Activated CD4-positive, CD25-positive, alpha-beta regulatory T cell (primary cell): ENCODE measurements at regions not wholly inside any gene's neighbourhood (a gene's known extent, or its start where the extent isn't known, plus 50 kb on each side); places are given as distances from the start of the nearest gene placed in this dataset.
"Not testable (repeated sequence)": the region's sequence is repeated elsewhere in the genome, so short reads cannot be mapped to it uniquely, and the experiment has no call there.

Source experiments
- DNase-seq, 4 experiments: peaks; one replicate each; lab custom pipeline; 2025; lab: John Stamatoyannopoulos, UW

DNA sequence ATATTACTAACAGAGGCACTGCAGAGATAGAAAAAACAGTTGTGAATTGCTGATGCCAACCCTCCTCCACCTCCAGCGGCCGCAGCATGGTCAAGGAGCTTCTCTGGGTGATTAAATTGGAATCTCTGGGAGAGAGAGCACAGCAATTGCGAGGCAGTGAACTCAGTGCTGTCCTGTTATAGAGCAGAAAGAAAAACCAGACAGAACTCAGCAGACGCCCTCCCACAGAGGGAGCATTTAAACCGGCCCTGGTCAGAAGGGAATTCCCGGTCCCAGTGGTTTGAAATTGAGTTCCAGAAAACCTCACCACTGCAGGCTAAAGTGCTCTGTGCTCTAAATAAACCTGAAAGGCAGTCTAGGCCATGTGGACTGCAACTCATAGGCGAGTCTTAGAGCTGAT, 175.4 kb downstream of the SQOR start:
- no peak for DNase-seq

DNA sequence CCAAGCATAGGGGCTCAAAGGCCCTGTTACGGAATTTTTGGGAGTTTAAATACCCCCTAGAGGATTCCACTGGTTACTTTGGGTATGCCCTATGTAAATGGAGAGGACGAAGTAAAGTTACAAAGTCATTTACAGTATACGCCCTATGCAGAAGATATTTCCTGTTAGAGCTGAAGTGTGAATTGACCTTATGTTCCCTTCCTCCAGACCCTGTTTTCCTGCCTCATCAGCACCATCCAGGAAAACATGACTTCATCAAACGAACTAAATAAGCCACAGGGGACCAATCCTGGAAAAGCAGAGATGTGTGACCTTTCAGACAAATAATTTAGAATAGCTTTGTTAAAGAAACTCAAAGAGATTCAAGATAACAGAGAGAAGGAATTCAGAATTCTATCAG, 177.4 kb downstream of the SQOR start:
- no peak for DNase-seq

DNA sequence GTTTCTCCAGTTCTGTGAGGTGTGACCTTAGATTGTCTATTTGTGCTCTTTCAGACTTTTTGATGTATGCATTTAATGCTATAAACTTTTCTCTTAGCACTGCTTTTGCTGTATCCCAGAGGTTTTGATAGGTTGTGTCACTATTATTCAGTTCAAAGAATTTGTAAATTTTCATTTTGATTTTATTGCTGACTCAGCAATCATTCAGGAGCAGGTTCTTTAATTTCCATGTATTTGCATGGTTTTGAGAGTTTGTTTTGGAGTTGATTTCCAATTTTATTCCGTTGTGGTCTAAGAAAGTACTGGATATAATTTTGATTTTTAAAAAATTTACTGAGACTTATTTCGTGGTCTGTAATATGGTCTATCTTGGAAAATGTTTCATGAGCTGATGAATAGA, 182.7 kb downstream of the SQOR start:
- DNase-seq: not testable (repeated sequence)

DNA sequence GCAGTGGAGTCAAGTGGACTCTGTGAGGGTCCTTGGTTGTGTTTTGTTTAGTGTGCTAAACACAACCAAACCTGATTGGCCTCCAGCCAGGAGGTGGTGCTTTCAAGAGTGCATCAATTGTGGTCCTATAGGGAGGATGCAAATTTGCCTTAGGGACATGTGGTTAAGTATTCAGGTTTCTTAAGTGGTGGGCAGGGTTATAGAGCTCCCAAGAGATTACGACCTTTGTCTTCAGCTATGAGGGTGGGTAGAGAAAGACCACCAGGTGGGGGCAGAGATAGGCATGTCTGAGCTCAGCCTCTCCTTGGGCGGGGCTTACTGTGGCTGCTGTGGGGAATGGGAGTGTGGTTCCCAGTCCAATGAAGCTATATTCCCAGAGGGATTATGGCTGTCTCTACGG, 186.6 kb downstream of the SQOR start:
- DNase-seq: no peak

DNA sequence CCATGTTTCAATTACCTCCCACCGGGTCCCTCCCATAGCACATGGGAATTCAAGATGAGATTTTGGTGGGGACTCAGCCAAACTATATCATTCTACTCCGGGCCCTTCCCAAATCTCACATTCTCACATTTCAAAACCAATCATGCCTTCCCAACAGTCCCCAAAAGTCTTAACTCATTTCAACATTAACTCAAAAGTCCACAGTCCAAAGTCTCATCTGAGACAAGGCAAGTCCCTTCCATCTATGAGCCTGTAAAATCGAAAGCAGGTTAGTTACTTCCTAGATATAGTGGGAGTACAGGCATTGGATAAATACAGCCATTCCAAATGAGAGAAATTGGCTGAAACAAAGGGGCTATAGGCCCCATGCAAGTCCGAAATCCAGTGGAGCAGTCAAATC, 188.1 kb downstream of the SQOR start:
- not testable (repeated sequence) for DNase-seq

DNA sequence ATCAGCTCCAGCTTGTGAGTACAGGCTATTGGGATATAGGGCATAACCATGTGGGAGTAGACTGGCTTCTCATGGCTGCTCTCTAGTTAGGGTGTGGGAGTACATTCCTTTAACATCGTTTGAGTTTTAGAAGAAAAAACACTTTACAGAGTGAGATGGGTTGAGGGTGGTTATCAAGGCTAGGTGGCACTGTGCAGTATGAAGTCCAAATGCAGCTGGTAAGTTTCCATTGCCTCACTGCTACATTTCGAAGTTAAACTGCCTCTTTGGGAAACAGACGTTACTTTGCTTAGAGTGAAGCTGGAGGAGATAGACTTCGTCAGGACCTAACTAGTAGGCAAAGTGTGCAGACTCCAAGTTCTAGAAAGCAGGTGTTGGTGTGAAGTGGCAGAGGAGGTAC, 192.4 kb downstream of the SQOR start:
- no peak for DNase-seq

DNA sequence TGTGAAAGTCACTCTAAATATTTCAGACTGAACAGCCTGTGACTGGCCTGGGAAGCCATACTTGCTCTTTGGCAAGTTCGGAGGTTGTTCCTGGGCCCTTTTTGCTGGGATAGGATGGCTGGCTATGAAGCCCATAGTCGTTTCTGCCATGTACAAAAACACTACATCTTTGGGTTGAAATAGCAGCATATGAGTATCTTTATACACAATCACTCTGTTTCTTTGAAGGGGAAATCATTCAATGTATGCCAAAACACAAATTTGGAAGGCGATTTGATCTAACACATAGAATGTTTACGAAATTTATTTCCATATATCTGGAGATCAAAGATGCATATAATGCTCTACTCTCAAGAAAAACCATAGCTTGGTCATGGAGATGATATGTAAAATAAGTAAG, 192.9 kb downstream of the SQOR start:
- DNase-seq: no peak

DNA sequence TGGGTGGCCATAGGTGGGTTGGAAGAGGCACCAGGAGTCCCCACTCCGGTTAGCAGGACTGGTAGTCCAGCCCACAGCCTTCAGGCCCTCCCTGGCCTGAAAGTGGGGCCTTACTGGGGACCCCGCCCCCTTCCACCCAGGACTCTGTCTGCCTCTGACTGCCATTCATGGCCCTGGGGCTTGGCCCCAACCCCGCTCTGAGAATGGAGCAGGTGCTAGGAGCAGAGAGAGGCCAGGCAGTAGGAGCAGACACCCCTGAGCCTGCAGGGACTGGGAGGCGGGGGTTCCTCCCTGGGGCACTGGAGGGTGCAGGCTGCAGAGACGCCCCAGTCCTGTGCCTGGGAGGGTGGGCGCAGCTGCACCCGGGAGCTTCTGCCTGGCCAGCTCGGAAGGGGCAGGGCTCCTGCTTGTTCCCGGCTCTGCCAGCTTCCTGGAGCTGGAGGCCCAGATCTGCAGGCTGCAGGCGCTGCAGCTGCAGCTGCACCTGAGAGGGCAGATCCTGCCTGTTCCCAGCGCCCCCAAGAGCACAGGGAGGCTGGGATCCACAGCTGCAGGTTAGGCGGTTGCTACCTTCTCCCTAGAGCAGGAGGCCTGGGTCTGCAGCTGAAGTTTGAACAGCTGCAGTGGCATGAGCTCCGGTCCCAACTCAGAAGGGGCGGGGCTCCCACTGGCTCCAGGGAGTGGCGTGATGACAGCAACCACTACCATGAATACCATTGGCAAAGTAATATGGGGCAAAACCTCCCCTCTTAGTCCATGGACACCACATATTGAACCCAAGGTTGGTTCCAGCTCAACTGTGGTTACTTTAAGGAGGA, 194.7 kb downstream of the SQOR start:
- no peak for DNase-seq

DNA sequence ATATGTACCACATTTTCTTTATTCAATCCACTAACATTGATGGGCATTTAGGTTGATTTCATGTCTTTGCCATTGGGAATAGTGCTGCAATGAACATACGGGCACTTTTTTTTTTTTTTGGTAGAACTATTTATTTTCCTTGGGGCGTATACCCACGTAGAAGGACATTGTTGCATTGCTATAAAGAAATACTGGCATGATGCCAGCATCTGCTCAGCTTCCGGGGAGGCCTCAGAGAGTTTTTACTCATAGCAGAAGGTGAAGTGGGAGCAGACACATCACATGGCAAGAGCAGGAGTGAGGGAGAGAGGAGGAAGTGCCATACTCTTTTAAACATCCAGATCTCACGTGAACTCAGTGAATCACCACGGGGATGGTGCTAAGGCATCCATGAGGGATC, 197.0 kb downstream of the SQOR start:
- no peak for DNase-seq

DNA sequence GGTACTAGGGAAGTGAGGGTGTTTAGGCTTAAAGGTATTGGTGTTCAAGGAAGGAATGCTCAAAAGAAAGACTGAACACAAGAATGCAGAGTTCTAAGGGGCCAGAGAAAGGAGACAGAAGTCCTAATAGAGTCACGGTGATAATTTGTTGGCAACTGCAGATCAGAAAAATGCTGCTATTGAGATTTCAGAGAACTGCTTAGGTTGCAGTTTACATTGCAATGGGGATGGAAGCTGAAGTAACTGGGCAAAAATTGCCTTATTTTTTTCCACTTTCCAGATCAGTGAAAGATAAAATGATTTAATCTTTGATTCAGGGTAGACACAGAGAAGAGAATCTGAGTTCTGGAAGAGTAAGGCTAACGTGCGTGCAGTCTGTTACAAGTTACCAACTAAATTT, 199.8 kb downstream of the SQOR start:
- DNase-seq: no peak

DNA sequence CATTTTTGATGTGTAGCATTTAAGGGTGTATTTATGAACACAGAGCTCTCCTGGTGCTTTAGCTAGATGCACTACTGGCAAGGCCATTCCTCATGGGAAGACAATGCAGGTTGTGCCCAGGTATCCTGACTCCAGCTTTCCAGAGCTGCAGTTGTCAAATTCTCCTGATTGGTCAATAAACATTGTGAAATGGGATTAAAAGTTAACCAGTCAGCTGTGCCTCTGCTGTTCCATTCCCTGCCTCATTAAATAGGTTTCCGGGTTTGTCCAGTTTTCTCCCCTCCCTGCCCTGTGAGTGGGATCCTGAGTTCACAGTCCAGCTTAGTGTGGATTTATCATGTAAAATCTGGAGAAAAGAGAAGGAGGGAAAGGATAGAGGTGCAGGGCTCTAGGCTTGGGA, 207.3 kb downstream of the SQOR start:
- DNase-seq: no peak

DNA sequence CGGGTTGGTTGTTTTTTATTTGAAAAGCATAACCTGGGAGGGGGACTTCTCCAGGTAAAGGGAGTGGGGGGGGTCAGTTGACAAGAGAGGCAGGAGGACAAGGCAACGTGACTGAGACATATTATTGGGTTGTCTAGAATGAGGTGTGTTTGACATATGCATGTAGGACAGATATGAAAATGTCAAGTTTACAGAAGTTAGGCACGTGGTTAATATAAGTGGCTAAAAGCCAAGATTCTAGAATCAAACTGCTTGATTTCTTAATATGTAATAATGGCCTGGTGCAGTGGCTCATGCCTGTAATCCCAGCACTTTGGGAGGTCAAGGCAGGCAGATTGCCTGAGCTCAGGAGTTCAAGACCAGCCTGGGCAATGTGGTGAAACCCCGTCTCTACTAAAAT, 212.8 kb downstream of the SQOR start:
- no peak for DNase-seq

DNA sequence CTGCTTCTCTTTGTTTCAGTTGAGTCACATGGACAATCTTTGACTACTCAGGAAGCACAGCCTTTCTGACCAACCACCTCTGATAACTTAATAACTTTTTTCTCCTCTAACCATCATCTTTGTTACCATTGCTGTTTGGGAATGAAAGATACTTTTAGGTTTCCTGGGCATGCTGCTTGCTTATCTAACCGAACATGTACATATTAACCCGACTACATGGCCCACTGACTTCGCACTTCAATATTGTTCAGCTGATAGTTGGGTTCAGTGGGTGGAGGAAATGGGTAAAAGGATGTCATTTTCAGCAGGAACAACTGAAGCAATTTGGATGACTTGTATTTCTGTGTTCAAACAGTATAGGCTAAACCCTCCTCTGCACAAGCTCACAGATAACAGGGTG, 214.3 kb downstream of the SQOR start:
- DNase-seq: no peak

DNA sequence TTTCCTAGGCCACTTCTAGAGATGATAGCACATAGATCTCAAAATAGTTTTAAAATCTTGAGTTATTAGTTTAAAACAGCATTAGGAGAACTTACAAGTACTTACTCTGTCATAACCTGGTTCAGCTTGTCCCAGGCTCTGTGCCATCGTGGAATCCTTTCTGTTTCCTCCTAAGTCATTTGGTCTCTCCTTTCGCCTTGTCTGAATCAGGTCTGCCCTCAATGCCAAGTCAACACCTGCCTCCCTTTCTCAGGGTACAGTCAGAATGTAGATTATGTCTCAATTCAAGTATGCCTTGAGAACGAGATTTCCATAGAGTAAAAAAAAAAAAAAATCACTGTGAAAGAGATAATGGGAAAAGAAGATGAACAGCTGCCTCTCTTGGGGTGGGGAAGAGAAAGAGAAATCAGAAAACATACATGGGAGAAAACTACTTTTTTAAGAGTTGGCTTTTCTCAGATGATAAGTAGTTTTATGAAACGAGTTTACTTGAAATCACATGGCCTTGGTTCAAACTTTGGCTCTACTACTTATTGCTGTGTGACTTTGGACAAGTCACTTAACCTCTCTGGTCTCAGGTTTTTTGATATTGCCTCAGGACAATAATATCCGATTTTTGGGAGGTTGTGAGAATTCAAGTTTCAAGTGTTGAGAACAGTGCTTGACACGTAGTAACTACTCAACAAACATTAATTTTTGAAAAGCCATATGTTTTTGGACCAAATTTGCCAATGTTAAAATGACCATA, 219.8 kb downstream of the SQOR start:
- DNase-seq: no peak

DNA sequence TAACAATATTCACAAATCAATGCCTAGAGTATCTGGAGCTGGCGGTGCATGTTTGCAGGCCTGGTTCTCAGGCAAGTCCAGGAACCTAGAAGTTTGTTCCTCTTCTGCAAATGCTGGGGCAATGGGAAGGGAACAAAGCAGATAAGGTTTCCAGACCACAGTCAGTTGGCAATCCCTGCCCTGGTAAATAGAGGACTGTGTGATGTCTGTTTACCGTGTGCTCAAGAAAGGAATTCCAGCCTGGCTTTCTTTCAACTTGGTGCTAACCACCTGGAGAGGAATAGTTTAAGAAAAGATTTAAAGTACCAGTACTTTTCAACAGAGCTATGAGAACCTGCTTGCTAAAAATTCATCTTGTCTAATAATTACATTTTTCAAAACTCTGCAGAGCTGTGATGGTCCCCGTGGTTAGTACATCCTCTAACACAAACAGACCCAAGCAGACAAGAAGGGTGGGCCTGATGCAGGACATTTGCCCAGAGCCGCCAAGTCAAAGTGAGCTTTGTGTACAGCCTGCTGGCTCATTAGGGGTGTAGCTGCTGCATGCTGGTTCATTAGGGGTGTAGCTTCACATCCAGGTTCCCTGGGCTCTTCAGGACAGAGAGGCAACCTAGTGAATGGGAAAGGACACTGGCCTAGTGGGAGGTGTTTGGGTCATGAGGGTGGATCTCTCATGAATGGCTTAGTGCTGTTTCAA, 220.5 kb downstream of the SQOR start:
- DNase-seq: no peak

DNA sequence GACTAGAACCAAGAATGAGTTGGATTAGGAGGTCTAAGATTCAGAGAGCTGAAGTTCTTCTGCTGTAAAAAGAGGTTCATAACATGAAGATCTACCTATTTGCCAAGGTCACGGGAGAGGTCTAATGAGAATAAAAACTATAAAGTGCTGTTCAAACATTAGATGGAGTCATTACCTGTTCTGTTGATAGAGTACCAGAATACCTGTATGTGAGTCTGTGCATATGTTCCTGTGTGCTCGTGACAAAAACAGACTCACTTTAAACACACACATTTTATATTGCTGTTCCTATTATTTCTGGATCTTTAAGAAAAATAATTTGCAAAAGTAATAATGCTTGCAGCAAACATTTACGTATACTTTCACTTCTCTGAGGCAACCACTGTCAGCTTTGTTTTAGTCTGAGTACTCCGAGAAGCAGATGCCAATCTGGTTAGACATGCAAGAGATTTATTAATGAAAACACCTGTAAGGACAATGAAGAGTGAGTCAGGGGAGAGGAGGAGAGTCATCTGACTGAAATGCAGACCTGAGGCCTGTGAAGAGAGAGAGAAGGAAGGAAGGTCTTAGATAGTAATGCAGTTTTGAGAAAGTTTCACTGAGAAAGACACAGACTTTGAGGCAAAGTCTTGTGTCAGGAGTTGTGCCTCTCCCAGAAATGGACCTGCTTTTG, 221.2 kb downstream of the SQOR start:
- no peak for DNase-seq

DNA sequence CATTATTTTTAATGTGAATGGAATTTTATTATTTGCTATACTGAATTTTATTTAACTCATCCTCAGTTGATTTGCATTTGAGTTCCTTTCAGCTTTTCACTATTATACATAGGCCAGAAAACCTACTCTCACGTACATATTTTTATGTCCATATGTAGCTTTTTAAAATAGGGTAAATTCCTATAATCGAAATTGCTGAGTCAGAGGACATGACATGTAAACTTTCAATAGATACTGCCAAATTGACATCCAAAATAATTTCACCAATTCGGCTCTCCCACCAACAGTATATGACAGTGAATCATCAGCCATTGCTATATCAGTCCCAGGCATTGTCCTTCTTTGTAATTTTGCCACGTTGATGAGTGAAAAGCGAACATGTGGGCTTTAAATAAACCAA, 222.5 kb downstream of the SQOR start:
- DNase-seq: no peak

DNA sequence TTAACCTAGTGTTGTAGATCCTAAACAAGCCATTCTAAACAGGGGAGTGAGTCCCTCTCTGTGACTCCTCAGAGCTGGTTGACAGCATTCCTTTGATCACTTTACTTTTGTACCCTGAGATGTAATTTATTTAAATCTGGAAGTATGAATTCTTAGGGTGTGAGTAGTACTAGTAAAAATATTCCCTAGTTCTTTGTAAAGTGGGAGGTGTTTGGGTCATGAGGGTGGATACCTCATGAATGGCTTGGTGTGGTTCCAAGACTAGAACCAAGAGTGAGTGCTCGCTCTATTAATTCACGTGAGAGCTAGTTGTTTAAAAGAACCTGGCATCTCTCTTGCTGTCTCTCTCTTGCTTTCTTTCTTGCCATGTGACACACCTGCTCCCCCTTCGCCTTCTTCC, 223.7 kb downstream of the SQOR start:
- DNase-seq: no peak

DNA sequence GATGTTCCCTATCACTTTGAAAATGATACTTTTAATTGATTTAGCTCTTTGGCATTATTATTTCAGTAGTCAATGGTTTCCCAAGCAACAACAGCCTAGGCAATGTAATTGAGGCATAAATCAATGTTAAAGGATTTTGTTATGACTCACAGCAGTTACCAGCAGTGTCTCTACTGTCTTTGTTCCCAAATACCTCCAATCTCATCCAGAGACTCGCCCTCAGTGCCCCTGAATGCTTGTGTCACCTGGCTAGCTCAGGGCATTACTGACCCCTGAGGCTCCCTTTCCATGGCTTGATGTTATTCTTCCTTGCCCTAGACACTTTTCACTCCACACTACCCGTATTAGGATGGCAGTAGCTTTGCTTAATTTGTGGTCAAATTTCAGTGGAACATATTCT, 227.2 kb downstream of the SQOR start:
- no peak for DNase-seq

DNA sequence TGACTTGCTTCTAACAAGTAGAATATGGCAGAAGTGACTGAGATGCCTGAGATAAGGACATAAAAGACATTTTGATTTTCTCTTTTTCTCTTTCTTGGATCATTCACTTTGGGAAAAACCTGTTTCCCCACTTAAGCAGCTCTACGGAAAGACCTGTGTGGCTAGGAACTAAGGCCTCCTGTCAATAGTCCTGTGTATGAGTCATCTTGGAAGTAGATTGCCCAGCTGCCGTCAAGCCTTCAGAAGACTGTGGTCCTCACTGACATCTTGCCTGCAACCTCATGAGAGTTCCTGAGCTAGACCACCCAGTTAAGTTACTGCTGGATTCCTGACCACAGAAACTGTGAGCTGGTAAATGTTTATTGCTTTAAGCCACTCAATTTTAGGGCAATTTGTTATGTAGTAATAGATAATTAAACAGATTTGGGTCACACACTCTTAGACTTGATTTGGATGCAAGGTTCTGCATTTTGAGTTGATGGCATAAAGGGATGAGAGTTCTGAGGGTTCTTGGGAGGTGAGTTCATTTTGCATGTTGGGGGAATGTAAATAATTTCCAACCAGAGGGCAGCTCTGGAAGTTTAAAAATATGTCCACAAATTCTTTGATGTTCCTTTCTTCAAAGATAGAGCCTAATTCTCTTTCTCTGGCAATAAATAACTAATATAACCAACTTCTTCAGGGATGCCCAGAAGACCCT, 229.2 kb downstream of the SQOR start:
- DNase-seq: no peak

DNA sequence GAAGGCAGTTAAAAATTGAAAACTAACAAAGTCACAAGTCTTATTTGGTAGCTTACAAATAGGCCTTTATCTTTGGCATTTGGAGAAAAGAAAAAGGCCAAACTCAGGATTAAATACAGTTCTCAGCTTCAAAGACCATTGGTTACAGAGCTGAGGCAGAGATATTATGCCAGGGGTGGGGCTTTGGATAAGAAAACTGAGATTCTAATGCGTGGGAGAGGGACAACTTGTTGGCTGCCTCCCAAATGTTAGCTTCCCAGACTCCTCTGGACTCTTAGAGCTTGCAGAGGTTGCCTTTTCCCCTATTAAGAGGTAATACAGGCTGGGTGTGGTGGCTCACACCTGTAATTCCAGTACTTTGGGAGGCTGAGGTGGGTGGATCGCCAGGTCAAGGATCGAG, 231.8 kb downstream of the SQOR start:
- DNase-seq: no peak

DNA sequence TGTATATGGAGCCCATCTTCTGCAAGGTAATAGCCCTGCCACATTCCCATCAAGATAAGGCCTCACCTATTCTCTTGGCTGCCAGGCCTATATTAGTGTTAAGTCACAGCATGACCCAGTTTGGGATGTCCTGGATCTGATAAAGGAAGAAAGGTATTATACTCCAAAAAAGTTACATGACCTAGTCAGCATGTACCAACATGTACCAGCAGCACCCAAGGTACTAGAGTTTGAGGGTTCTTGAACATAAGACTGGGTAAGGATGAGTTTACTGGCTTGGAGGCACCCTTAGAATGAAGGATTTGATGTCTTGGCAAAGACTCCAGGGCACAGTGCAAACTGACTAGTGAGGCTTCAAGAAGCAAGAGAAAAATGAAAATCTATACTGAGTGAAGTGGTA, 232.5 kb downstream of the SQOR start:
- DNase-seq: no peak
